ENCODE measurements at regions not wholly inside any gene's neighbourhood (a gene's known extent, or its start where the extent isn't known, plus 50 kb on each side); places are given as distances from the start of the nearest gene placed in this dataset.

DNA sequence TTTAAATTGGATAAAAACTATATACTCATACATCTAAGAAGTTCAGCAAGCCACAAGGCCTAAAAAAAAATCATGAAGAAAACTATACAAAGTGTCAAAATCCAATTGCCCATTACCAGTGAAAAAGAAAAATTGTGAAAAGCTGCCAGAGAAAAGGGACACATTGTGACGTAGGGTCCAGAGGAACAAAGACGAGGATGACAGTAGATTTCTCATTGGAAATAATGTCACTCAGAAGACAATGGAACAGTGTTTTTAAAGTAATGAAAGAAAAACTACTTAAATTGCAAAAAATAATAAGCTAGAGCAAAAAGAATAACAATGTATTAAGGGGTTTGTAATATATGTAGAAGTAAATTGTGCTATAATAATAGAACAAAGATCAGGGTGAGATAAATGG lies 195.2 kb downstream of the EFNB2 start:
- TF ChIP-seq, protein P1, sequence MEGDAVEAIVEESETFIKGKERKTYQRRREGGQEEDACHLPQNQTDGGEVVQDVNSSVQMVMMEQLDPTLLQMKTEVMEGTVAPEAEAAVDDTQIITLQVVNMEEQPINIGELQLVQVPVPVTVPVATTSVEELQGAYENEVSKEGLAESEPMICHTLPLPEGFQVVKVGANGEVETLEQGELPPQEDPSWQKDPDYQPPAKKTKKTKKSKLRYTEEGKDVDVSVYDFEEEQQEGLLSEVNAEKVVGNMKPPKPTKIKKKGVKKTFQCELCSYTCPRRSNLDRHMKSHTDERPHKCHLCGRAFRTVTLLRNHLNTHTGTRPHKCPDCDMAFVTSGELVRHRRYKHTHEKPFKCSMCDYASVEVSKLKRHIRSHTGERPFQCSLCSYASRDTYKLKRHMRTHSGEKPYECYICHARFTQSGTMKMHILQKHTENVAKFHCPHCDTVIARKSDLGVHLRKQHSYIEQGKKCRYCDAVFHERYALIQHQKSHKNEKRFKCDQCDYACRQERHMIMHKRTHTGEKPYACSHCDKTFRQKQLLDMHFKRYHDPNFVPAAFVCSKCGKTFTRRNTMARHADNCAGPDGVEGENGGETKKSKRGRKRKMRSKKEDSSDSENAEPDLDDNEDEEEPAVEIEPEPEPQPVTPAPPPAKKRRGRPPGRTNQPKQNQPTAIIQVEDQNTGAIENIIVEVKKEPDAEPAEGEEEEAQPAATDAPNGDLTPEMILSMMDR (conservative IDR thresholded peaks at IDR 0.05; ENCODE audit: low read depth, low read length) = no peak
- no peak for TF ChIP-seq EZH2phosphoT487 (IDR thresholded peaks at IDR 0.05; ENCODE audit: borderline replicate concordance, low read length)
